Erythroblast (primary cell): ENCODE measurements at regions not wholly inside any gene's neighbourhood (a gene's known extent, or its start where the extent isn't known, plus 50 kb on each side); places are given as distances from the start of the nearest gene placed in this dataset.

Source experiments
- GATA1 ChIP-seq: IDR thresholded peaks from 2 replicates; pipeline ENCODE4 v1.6.1; 2011; ENCODE audit warnings: low read depth, mild to moderate bottlenecking, control low read depth, low read length, moderate library complexity
- POLR2A ChIP-seq: IDR thresholded peaks from 2 replicates; pipeline ENCODE4 v1.6.1; 2011; ENCODE audit warnings: mild to moderate bottlenecking, low read length

GRCh38 chr6:150516199-150516598, 83.5 kb upstream of the PLEKHG1 start:
- TF ChIP-seq POLR2A (no peak), GATA1 (no peak)
